HG03175 (cell line): ENCODE measurements at regions not wholly inside any gene's neighbourhood (a gene's known extent, or its start where the extent isn't known, plus 50 kb on each side); places are given as distances from the start of the nearest gene placed in this dataset.

Experiments
- ATAC-seq: cut with Tn5 transposase; IDR thresholded peaks from one replicate; pipeline ENCODE4 v1.9.1; 2021; ENCODE audit warnings: mild to moderate bottlenecking, moderate library complexity; ENCODE audit not compliant: unreplicated experiment

- ATAC-seq: no peak
Measured at GRCh38 chr10:125514206-125515162, 168.5 kb downstream of the TEX36 start.

DNA sequence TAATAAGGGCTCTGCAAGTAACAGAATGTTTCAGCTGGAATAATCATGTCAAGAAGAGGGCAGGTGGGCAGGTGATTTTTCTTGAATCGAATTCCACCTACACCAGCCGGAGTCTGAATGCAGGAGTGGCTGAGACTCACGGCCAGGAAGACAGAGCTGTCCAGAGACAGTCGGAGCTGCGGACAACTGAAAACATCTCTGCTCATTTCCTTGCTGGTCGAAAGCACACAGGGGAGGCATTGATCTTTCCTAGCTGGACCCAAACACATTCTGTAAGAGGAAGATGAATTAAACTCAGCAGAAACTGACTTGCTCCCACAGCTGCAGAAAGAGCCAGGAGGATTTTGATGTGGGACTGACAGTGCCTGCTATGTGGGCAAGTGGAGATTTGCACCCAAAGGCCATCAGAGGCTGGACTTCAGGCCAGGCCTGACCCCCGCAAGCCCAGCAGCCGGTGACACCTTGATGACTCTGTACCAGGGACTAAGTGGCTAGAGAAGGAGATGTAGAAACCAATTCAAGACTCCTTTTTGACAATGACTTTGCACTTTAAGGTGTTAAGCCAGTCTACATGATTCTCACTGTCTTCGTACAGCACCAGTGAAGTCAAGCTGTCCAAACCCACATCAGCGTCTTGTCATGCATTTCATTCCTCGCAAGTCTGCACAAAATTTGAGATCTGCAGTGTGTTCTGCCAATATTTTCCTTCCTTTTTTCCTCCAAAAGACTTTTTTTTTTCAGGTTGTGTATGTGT, 169.4 kb downstream of the TEX36 start:
- ATAC-seq: no peak

DNA sequence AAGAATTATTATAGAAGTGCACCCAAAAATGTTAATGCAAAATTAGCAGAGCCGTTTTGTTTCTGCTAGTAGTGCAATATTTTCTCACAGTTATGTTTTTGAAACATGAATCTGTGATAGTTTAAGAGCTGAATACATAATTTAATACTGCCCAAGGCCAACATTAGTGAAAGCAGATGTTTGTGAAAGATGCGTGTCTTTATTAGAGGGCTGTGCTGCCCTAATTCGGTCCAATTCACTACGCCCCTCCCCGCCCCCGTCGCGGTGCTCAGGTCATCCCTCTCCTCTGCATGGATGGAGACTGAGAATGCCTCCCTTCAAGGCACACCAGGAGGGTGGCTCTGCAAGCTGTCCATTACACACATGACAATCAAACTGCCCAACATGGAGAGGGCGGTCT, 172.0 kb downstream of the TEX36 start:
- no peak for ATAC-seq

GRCh38 chr10:125505648-125506047, 177.3 kb downstream of the TEX36 start:
- no peak for ATAC-seq

- no peak for ATAC-seq
Measured at GRCh38 chr10:125502276-125502675, 180.7 kb downstream of the TEX36 start.

GRCh38 chr10:125495386-125495785, 187.6 kb downstream of the TEX36 start:
- ATAC-seq: no peak

DNA sequence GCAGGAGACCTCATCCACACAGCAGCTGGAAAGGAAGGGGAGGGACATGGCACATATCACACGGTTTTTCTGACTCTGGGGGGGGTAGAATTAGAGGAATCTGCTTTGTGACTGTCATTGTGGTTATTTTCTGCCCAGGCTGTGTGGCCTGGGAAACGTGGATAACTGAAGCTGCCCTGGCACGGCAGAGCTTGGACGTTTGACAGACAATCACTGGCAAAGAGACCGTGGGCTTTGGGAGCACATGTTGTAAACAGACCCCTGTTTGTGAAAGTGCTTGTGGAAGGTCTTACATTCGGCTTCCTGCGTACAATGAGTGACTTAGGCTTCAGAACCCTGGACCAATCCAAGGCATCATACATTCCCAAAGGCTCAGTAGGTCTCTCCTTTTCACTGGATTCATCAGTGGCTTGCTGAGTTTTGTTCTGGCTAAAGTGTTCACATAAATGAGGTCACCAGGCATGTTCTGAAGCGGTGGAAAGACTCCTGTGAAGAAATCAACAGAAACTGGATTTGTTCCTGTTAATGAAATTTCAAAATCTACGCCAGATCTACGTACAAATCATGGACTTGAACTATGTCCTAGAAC, 188.2 kb downstream of the TEX36 start:
- no peak for ATAC-seq

- no peak for ATAC-seq
Measured at GRCh38 chr10:125491381-125491780, 191.6 kb downstream of the TEX36 start.

DNA sequence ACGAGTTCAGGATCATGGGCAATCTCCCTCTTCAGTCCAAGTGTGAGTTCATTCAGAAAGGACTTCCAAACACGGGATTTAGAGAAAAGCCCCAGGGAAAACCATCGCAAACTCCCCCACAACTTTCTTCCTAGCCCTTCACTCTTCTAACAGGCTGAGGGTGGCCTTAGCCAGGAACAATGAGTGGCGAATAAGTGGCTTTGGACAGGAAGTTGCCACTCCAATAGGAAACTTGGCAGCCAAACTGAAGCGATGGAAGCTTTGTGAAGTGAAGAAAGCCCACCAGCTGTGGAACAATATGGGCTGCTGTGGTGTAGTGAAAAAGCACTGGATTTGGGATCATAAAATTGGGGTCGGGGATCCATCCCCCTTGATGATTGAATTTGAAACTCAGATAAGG, 193.2 kb downstream of the TEX36 start:
- no peak for ATAC-seq

DNA sequence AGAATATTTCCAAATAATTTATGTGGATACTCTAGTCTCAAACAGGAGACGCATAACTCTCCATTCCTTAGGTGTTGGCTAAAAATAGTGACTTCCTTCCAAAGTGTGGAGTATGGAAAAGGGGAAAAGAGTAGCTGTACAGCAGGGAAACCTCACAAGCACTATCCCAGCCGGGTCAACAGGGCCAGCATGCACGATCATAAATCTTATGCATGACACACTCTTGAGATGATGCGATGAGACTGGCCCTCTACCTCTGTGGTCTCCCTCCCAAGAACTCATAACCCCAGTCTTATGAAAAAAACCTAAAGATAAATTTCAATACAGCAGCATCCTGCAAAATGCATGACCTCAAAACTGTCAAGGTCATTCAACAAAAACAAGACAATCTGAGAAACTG, 197.3 kb downstream of the TEX36 start:
- no peak for ATAC-seq

DNA sequence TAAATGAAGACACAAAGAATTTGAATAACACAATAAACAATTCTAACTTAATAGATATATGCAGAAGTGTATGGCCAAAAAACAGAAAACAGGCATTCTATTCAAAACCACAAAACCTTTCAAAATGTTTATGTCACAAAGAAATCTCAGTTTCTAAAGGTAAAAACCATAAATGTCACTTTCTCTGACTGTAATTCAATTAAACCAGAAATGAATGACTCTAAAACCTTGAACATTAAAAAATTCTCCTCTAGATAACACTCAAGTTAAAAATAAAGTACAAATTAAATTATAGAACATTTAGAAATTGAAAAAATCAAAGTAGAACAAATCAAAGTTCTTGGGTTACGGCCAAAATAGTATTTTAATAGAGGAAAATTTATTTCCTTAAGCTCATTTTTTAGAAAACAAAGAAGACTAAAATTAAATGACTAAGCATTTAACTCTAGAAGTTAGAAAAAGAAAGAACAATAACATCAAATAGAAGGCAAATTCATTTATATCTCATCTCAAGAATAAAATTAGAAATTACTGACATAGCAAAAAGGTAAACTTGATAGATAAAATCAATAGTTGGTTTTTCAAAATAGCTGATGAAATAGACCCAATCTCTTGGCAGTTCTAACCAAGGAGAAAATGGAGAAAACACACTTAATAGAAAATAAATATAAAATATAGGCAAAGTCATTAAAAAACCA, 198.8 kb downstream of the TEX36 start:
- ATAC-seq: no peak

GRCh38 chr10:125482637-125483036, 200.3 kb downstream of the TEX36 start:
- ATAC-seq: no peak

GRCh38 chr10:125482108-125482507, 200.9 kb downstream of the TEX36 start:
- ATAC-seq: no peak

DNA sequence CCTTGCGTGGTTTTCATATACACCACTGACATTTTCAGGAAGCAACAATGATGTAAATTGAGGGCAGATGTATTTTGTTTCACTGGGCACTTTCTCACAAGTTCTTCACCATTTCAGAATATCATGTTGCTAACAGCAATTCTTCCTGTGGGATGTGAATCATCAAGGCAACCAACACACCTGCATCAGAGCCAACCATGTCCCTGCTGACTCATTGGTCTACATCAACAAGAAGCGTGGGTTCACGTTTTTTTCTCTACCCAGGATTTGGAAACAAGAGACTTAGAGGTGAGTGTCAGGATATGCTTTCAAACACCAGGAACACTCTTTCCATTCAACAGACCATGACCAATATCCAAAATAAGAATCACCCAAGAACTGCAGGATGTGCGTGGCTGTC, 203.9 kb downstream of the TEX36 start:
- no peak for ATAC-seq

- ATAC-seq: no peak
Measured at GRCh38 chr10:125475815-125476214, 207.1 kb downstream of the TEX36 start.

DNA sequence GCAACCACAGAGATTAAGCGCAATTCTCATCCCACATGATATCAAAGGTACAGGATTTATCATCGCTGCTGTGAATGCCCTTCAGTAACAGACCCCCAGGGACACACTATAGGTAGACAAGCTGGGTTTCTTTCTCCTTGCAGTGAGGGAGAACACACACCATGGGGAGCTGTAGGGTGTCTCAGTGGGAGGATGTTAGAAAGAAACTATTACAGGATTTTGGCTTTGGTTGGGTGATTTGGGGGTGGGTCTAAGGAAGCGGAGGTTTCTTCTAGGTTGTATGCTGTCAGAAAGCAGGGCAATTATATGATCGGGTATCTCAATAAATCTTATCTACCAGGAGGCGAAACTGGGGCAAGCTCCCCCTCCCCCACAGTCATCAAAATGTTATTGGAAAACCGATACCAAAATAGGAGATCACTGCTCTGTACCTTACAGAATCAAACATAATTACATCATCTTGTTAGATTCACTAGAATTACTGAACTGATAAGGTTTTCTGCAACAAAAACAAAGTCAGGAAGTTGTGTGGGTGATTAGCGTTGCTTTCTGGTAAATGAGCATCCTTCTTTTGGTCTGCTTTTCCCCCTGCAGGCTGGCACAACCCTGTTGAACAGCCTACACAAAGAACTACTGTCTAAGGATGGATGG, 209.7 kb downstream of the TEX36 start:
- ATAC-seq: no peak

- ATAC-seq: no peak
Measured at GRCh38 chr10:125472010-125472607, 210.9 kb downstream of the TEX36 start.

DNA sequence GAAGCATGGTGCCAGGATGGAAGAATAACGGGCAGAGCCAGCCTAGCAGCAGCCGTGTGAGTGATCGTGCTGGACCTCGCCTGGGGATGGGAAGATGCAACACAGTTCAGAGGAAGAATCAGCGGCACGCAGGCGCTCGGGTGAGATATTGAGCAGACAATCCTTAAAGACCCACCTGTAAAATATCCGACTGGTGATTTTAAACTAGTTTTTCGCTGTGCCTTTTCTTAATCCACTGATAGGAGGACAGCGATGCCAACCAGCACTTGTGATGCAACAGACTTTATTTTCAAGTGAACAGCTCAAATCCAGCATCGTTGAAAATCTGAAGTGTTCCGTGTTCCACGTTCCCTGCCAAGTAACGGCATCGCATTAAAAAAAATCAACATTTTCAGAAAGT, 214.7 kb downstream of the TEX36 start:
- no peak for ATAC-seq

GRCh38 chr10:125466685-125467084, 216.3 kb downstream of the TEX36 start:
- no peak for ATAC-seq

- no peak for ATAC-seq
Measured at GRCh38 chr10:125462845-125463244, 220.1 kb downstream of the TEX36 start.
